ENCODE measurements at regions not wholly inside any gene's neighbourhood (a gene's known extent, or its start where the extent isn't known, plus 50 kb on each side); places are given as distances from the start of the nearest gene placed in this dataset.

- TF ChIP-seq, protein P1, sequence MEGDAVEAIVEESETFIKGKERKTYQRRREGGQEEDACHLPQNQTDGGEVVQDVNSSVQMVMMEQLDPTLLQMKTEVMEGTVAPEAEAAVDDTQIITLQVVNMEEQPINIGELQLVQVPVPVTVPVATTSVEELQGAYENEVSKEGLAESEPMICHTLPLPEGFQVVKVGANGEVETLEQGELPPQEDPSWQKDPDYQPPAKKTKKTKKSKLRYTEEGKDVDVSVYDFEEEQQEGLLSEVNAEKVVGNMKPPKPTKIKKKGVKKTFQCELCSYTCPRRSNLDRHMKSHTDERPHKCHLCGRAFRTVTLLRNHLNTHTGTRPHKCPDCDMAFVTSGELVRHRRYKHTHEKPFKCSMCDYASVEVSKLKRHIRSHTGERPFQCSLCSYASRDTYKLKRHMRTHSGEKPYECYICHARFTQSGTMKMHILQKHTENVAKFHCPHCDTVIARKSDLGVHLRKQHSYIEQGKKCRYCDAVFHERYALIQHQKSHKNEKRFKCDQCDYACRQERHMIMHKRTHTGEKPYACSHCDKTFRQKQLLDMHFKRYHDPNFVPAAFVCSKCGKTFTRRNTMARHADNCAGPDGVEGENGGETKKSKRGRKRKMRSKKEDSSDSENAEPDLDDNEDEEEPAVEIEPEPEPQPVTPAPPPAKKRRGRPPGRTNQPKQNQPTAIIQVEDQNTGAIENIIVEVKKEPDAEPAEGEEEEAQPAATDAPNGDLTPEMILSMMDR (IDR thresholded peaks at IDR 0.05) = no peak
- no peak for TF ChIP-seq POLR2AphosphoS5 (IDR thresholded peaks at IDR 0.05)
- no peak for TF ChIP-seq POLR2A (IDR thresholded peaks at IDR 0.05)
- no peak for TF ChIP-seq EP300 (IDR thresholded peaks at IDR 0.05)
Observed at GRCh38 chr15:67940324-67940719, 100.5 kb upstream of the RNU6-1 start.
